Calu3 (cell line): ENCODE measurements at regions not wholly inside any gene's neighbourhood (a gene's known extent, or its start where the extent isn't known, plus 50 kb on each side); places are given as distances from the start of the nearest gene placed in this dataset.
"Not testable (repeated sequence)": the region's sequence is repeated elsewhere in the genome, so short reads cannot be mapped to it uniquely, and the experiment has no call there.

Source experiments
- BruUV-seq: library from RNA; stranded (reverse); fragments of 400-500 nt; replicated peaks from 2 replicates; lab custom pipeline; 2021; lab: Mats Ljungman, UMichigan
- CTCF ChIA-PET: fragments of 300-600 bp; sonication (Branson Sonifier 250); formaldehyde crosslinking; loops from one replicate; lab custom pipeline; 2022; ENCODE audit warnings: antibody characterized with exemption; lab: Charles Lee
- DNase-seq: peaks from one replicate; pipeline ENCODE4 v3.0.0; 2022
- H3K27ac Mint-ChIP-seq: one replicate; pipeline ENCODE4 v1.8.0; 2022; ENCODE audit warnings: mixed read lengths; ENCODE audit not compliant: unreplicated experiment
- H3K27me3 Mint-ChIP-seq: one replicate; pipeline ENCODE4 v1.8.0; 2022; ENCODE audit warnings: mixed read lengths; ENCODE audit not compliant: unreplicated experiment
- H3K36me3 Mint-ChIP-seq: one replicate; pipeline ENCODE4 v1.8.0; 2022; ENCODE audit warnings: mild to moderate bottlenecking, moderate library complexity, mixed read lengths; ENCODE audit not compliant: insufficient read depth, unreplicated experiment
- H3K4me1 Mint-ChIP-seq: one replicate; pipeline ENCODE4 v1.8.0; 2022; ENCODE audit warnings: mild to moderate bottlenecking, low read depth, mixed read lengths; ENCODE audit not compliant: unreplicated experiment
- H3K4me3 Mint-ChIP-seq: one replicate; pipeline ENCODE4 v1.8.0; 2022; ENCODE audit warnings: mild to moderate bottlenecking, low read depth, moderate library complexity, mixed read lengths; ENCODE audit not compliant: unreplicated experiment
- H3K9me3 Mint-ChIP-seq: one replicate; pipeline ENCODE4 v1.8.0; 2022; ENCODE audit warnings: low read depth, mixed read lengths; ENCODE audit not compliant: unreplicated experiment
- intact Hi-C: fragments of 100-400 bp; cut with micrococcal nuclease; formaldehyde crosslinking; loops from one replicate; pipeline ENCODE4 v1.10.0; 2022; ENCODE audit not compliant: unreplicated experiment
- TF ChIP-seq, protein P1 (sequence below): fragments of 200-600 bp; IDR thresholded peaks from one replicate; pipeline ENCODE4 v1.8.0; 2022; ENCODE audit warnings: antibody characterized with exemption; ENCODE audit not compliant: unreplicated experiment

GRCh38 chr1:197841158-197841557 is 61.3 kb upstream of the C1orf53 start:
- CTCF ChIA-PET, result no interaction called here
- Mint-ChIP-seq H3K4me3 (no peak overlapping the region), H3K4me1 (peaks cover 18% of the 10 kb centered on the region), H3K27me3 (no peaks in the 10 kb centered on the region), H3K36me3 (no peaks in the 10 kb centered on the region), H3K27ac (no peak overlapping the region), H3K9me3 (no peaks in the 10 kb centered on the region)
- TF ChIP-seq, protein P1, sequence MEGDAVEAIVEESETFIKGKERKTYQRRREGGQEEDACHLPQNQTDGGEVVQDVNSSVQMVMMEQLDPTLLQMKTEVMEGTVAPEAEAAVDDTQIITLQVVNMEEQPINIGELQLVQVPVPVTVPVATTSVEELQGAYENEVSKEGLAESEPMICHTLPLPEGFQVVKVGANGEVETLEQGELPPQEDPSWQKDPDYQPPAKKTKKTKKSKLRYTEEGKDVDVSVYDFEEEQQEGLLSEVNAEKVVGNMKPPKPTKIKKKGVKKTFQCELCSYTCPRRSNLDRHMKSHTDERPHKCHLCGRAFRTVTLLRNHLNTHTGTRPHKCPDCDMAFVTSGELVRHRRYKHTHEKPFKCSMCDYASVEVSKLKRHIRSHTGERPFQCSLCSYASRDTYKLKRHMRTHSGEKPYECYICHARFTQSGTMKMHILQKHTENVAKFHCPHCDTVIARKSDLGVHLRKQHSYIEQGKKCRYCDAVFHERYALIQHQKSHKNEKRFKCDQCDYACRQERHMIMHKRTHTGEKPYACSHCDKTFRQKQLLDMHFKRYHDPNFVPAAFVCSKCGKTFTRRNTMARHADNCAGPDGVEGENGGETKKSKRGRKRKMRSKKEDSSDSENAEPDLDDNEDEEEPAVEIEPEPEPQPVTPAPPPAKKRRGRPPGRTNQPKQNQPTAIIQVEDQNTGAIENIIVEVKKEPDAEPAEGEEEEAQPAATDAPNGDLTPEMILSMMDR, result no peak
- intact Hi-C loops, result no loop called here
- DNase-seq, result no peak
- no TSS peak for BruUV-seq

DNA sequence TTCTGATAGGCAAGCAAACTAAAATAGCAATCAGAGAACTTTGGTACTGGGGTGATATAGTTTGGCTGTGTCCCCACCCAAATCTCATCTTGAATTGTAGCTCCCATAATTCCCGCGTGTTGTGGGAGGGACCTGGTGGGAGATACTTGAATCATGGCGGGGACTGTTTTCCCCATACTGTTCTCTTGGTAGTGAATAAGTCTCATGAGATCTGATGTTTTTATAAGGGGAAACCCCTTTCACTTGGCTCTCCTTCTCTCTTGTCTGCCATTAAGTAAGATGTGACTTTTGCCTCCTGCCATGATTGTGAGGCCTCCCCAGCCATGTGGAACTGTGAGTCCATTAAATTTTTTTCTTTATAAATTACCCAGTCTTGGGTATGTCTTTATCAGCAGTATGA is 62.6 kb upstream of the C1orf53 start:
- H3K27me3 Mint-ChIP-seq, H3K9me3 Mint-ChIP-seq, intact Hi-C loops, H3K27ac Mint-ChIP-seq, H3K4me3 Mint-ChIP-seq, DNase-seq, H3K36me3 Mint-ChIP-seq, BruUV-seq: not testable (repeated sequence)
- CTCF ChIA-PET, result interaction anchor here (0.7 kb wide), 1 partner anchor 18 kb away, joined by 3 read pairs; no protein-coding TSS in a partner anchor
- H3K4me1 Mint-ChIP-seq, result peaks cover 18% of the 10 kb centered on the region

DNA sequence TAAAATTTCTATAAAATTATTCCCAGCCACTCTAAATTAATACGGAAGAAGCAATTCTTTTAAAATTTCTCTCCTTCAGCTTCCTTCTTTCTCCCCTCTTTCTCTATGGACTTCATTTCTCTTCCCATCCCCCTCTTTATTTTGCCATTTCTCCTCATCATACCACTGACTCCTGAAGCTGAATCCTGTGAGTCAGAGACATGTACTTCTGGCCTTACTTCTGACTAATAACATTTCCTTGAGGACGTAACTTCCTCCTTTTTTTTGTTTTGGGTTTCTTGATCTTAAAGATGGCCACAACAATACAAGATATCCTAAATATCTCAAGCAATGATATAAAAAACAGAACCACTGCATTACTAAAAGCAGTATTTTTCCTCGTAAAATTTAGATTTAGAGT is 63.6 kb upstream of the DENND1B start:
- peak overlapping the region; percentile 59 for H3K27ac Mint-ChIP-seq

GRCh38 chr1:197837911-197838310 is 62.6 kb upstream of the DENND1B start:
- peak; percentile 24 for DNase-seq
- TF ChIP-seq, protein P1, result no peak
- CTCF ChIA-PET, result no interaction called here
- intact Hi-C loops, result no loop called here
- no peaks in the 10 kb centered on the region for H3K9me3 Mint-ChIP-seq
- peak overlapping the region; percentile 8 for H3K27ac Mint-ChIP-seq
- H3K27me3 Mint-ChIP-seq, result no peaks in the 10 kb centered on the region
- H3K4me1 Mint-ChIP-seq, result peaks cover 18% of the 10 kb centered on the region
- BruUV-seq, result no TSS peak
- no peak overlapping the region for H3K4me3 Mint-ChIP-seq
- H3K36me3 Mint-ChIP-seq, result no peaks in the 10 kb centered on the region

More for the DNA sequence above, 63.6 kb upstream of the DENND1B start:
- no TSS peak for BruUV-seq
- H3K4me3 Mint-ChIP-seq, result no peak overlapping the region
- no peaks in the 10 kb centered on the region for H3K36me3 Mint-ChIP-seq
- TF ChIP-seq, protein P1, result no peak
- CTCF ChIA-PET, result interaction anchor here (0.7 kb wide), 1 partner anchor 63 kb away, joined by 3 read pairs; no protein-coding TSS in a partner anchor
- no peak for DNase-seq
- H3K9me3 Mint-ChIP-seq, result no peaks in the 10 kb centered on the region
- H3K27me3 Mint-ChIP-seq, result no peaks in the 10 kb centered on the region
- H3K4me1 Mint-ChIP-seq, result peaks cover 18% of the 10 kb centered on the region
- intact Hi-C loops, result no loop called here

GRCh38 chr1:197836356-197836755 is 61.1 kb upstream of the DENND1B start:
- H3K4me3 Mint-ChIP-seq, BruUV-seq, DNase-seq, H3K9me3 Mint-ChIP-seq, intact Hi-C loops, H3K27ac Mint-ChIP-seq, H3K36me3 Mint-ChIP-seq, H3K27me3 Mint-ChIP-seq, CTCF ChIA-PET: not testable (repeated sequence)
- peaks cover 18% of the 10 kb centered on the region for H3K4me1 Mint-ChIP-seq

DNA sequence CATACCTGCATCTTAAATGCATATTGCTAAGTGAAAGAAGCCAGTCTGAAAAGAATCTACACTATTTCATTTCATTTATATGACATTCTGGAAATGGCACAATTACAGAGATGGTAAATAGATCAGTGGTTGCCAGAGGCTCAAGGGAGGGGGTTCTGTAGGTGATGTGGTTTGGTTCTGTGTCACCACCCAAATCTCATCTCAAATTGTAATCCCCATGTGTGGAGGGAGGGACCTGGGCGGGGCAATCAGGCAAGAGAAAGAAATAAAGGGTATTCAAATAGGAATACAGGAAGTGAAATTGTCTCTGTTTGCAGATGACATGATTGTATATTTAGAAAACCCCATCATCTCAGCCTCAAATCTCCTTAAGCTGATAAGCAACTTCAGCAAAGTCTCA is 53.7 kb upstream of the DENND1B start:
- intact Hi-C loops, H3K4me1 Mint-ChIP-seq, H3K9me3 Mint-ChIP-seq, H3K27me3 Mint-ChIP-seq, H3K36me3 Mint-ChIP-seq, CTCF ChIA-PET, H3K4me3 Mint-ChIP-seq, BruUV-seq, H3K27ac Mint-ChIP-seq, DNase-seq: not testable (repeated sequence)
